ENCODE measurements at regions not wholly inside any gene's neighbourhood (a gene's known extent, or its start where the extent isn't known, plus 50 kb on each side); places are given as distances from the start of the nearest gene placed in this dataset.

GRCh38 chr2:128490321-128490720 lies 171.7 kb upstream of the HS6ST1 start:
- in situ Hi-C loops (cut with MboI; ENCODE audit: low sequenced_read_pairs): no loop called here

GRCh38 chr2:128490881-128491691 lies 172.4 kb upstream of the HS6ST1 start:
- in situ Hi-C loops (cut with MboI; ENCODE audit: low sequenced_read_pairs): no loop called here

- in situ Hi-C loops (cut with MboI; ENCODE audit: low sequenced_read_pairs): no loop called here
These were observed 173.1 kb upstream of the HS6ST1 start for GRCh38 chr2:128491692-128492244.

GRCh38 chr2:128492966-128493811 lies 174.5 kb upstream of the HS6ST1 start:
- in situ Hi-C loops (cut with MboI; ENCODE audit: low sequenced_read_pairs): no loop called here

GRCh38 chr2:128493880-128494279 lies 175.2 kb upstream of the HS6ST1 start:
- in situ Hi-C loops (cut with MboI; ENCODE audit: low sequenced_read_pairs): no loop called here

- in situ Hi-C loops (cut with MboI; ENCODE audit: low sequenced_read_pairs): no loop called here
These were observed 175.6 kb upstream of the HS6ST1 start for GRCh38 chr2:128494307-128494639.

GRCh38 chr2:128494640-128495321 lies 176.1 kb upstream of the HS6ST1 start:
- in situ Hi-C loops (cut with MboI; ENCODE audit: low sequenced_read_pairs): no loop called here

- in situ Hi-C loops (cut with MboI; ENCODE audit: low sequenced_read_pairs): no loop called here
These were observed 177.4 kb upstream of the HS6ST1 start for GRCh38 chr2:128495996-128496547.

- in situ Hi-C loops (cut with MboI; ENCODE audit: low sequenced_read_pairs): no loop called here
These were observed 178.0 kb upstream of the HS6ST1 start for GRCh38 chr2:128496700-128497099.

- in situ Hi-C loops (cut with MboI; ENCODE audit: low sequenced_read_pairs): no loop called here
These were observed 178.8 kb upstream of the HS6ST1 start for GRCh38 chr2:128497461-128497860.

GRCh38 chr2:128498086-128498485 lies 179.4 kb upstream of the HS6ST1 start:
- in situ Hi-C loops (cut with MboI; ENCODE audit: low sequenced_read_pairs): no loop called here

- in situ Hi-C loops (cut with MboI; ENCODE audit: low sequenced_read_pairs): no loop called here
These were observed 179.9 kb upstream of the HS6ST1 start for GRCh38 chr2:128498589-128498988.

GRCh38 chr2:128499367-128500137 lies 180.9 kb upstream of the HS6ST1 start:
- in situ Hi-C loops (cut with MboI; ENCODE audit: low sequenced_read_pairs): no loop called here

- in situ Hi-C loops (cut with MboI; ENCODE audit: low sequenced_read_pairs): no loop called here
These were observed 181.6 kb upstream of the HS6ST1 start for GRCh38 chr2:128500138-128500800.

- in situ Hi-C loops (cut with MboI; ENCODE audit: low sequenced_read_pairs): no loop called here
These were observed 182.5 kb upstream of the HS6ST1 start for GRCh38 chr2:128501006-128501690.

- in situ Hi-C loops (cut with MboI; ENCODE audit: low sequenced_read_pairs): no loop called here
These were observed 183.0 kb upstream of the HS6ST1 start for GRCh38 chr2:128501700-128502099.

GRCh38 chr2:128502200-128502599 lies 183.5 kb upstream of the HS6ST1 start:
- in situ Hi-C loops (cut with MboI; ENCODE audit: low sequenced_read_pairs): no loop called here

GRCh38 chr2:128502638-128503246 lies 184.1 kb upstream of the HS6ST1 start:
- in situ Hi-C loops (cut with MboI; ENCODE audit: low sequenced_read_pairs): no loop called here

All from HL-60/S4 treated with retinoic acid at 250 ng/mL for 4 days and 3 days (cell line).